SJCRH30 (cell line): ENCODE measurements at regions not wholly inside any gene's neighbourhood (a gene's known extent, or its start where the extent isn't known, plus 50 kb on each side); places are given as distances from the start of the nearest gene placed in this dataset.

Experiments
- DNase-seq, 2 experiments: peaks; one replicate each; pipeline ENCODE4 v3.0.0-alpha.2; 2015 to 2020
- H3K27ac ChIP-seq: fragments of 250-450 bp; sonication (Bioruptor Pico); 2 replicates; pipeline ENCODE4 v1.5.1; 2020; ENCODE audit warnings: mild to moderate bottlenecking, moderate library complexity
- H3K27me3 ChIP-seq: fragments of 250-450 bp; sonication (Bioruptor Pico); 2 replicates; pipeline ENCODE4 v1.5.1; 2020; ENCODE audit warnings: mild to moderate bottlenecking, moderate library complexity
- H3K36me3 ChIP-seq: fragments of 250-450 bp; sonication (Bioruptor Pico); 2 replicates; pipeline ENCODE4 v1.5.1; 2020; ENCODE audit warnings: mild to moderate bottlenecking, moderate library complexity
- H3K4me1 ChIP-seq: fragments of 250-450 bp; sonication (Bioruptor Pico); 2 replicates; pipeline ENCODE4 v1.5.1; 2020; ENCODE audit warnings: mild to moderate bottlenecking, moderate library complexity
- H3K4me3 ChIP-seq: fragments of 250-450 bp; sonication (Bioruptor Pico); 2 replicates; pipeline ENCODE4 v1.5.1; 2020; ENCODE audit warnings: mild to moderate bottlenecking, moderate library complexity
- H3K9me3 ChIP-seq: fragments of 250-450 bp; sonication (Bioruptor Pico); replicated peaks from 2 replicates; pipeline ENCODE4 v1.5.1; 2020; ENCODE audit warnings: mild to moderate bottlenecking, moderate library complexity

- H3K36me3 ChIP-seq, result no peaks in the 10 kb centered on the region
- no peak for DNase-seq
- H3K9me3 ChIP-seq, result no peaks in the 10 kb centered on the region
- no peak overlapping the region for H3K27ac ChIP-seq
- no peaks in the 10 kb centered on the region for H3K27me3 ChIP-seq
- H3K4me3 ChIP-seq, result no peak overlapping the region
- H3K4me1 ChIP-seq, result no peaks in the 10 kb centered on the region
Measured at GRCh38 chr10:36716291-36716690, 409.1 kb upstream of the ANKRD30A start.

- H3K36me3 ChIP-seq, result no peaks in the 10 kb centered on the region
- H3K4me3 ChIP-seq, result no peak overlapping the region
- no peak overlapping the region for H3K27ac ChIP-seq
- no peaks in the 10 kb centered on the region for H3K4me1 ChIP-seq
- no peak for DNase-seq
- no peaks in the 10 kb centered on the region for H3K27me3 ChIP-seq
- no peaks in the 10 kb centered on the region for H3K9me3 ChIP-seq
Measured at GRCh38 chr10:36712695-36713094, 412.7 kb upstream of the ANKRD30A start.

- Histone ChIP-seq H3K4me3 (no peak overlapping the region), H3K27me3 (no peaks in the 10 kb centered on the region), H3K27ac (no peak overlapping the region), H3K36me3 (no peaks in the 10 kb centered on the region), H3K4me1 (no peaks in the 10 kb centered on the region), H3K9me3 (no peaks in the 10 kb centered on the region)
- DNase-seq, result no peak
Measured at GRCh38 chr10:36711361-36711760, 414.0 kb upstream of the ANKRD30A start.

GRCh38 chr10:36704124-36704523, 421.3 kb upstream of the ANKRD30A start:
- H3K9me3 ChIP-seq, result no peaks in the 10 kb centered on the region
- no peak overlapping the region for H3K27ac ChIP-seq
- H3K36me3 ChIP-seq, result no peaks in the 10 kb centered on the region
- H3K4me1 ChIP-seq, result no peaks in the 10 kb centered on the region
- H3K27me3 ChIP-seq, result no peaks in the 10 kb centered on the region
- DNase-seq, result no peak
- no peak overlapping the region for H3K4me3 ChIP-seq

- H3K4me3 ChIP-seq, result no peak overlapping the region
- no peaks in the 10 kb centered on the region for H3K36me3 ChIP-seq
- H3K27me3 ChIP-seq, result no peaks in the 10 kb centered on the region
- no peak for DNase-seq
- no peak overlapping the region for H3K27ac ChIP-seq
- no peaks in the 10 kb centered on the region for H3K9me3 ChIP-seq
- no peaks in the 10 kb centered on the region for H3K4me1 ChIP-seq
Measured at GRCh38 chr10:36703179-36703578, 422.2 kb upstream of the ANKRD30A start.

GRCh38 chr10:36700123-36700522, 425.3 kb upstream of the ANKRD30A start:
- no peaks in the 10 kb centered on the region for H3K36me3 ChIP-seq
- no peak overlapping the region for H3K4me3 ChIP-seq
- no peak for DNase-seq
- H3K27ac ChIP-seq, result no peak overlapping the region
- H3K9me3 ChIP-seq, result no peaks in the 10 kb centered on the region
- H3K27me3 ChIP-seq, result no peaks in the 10 kb centered on the region
- H3K4me1 ChIP-seq, result no peaks in the 10 kb centered on the region

- H3K27ac ChIP-seq, result no peak overlapping the region
- no peaks in the 10 kb centered on the region for H3K4me1 ChIP-seq
- no peaks in the 10 kb centered on the region for H3K27me3 ChIP-seq
- no peaks in the 10 kb centered on the region for H3K9me3 ChIP-seq
- H3K36me3 ChIP-seq, result no peaks in the 10 kb centered on the region
- DNase-seq, result no peak
- no peak overlapping the region for H3K4me3 ChIP-seq
Measured at GRCh38 chr10:36692759-36693158, 432.6 kb upstream of the ANKRD30A start.

- Histone ChIP-seq H3K4me3 (no peak overlapping the region), H3K36me3 (no peaks in the 10 kb centered on the region), H3K27me3 (no peaks in the 10 kb centered on the region), H3K4me1 (no peaks in the 10 kb centered on the region), H3K9me3 (no peaks in the 10 kb centered on the region), H3K27ac (no peak overlapping the region)
- DNase-seq, result no peak
Measured at GRCh38 chr10:36688717-36689116, 436.7 kb upstream of the ANKRD30A start.

GRCh38 chr10:36683421-36683820, 442.0 kb upstream of the ANKRD30A start:
- no peak for DNase-seq
- no peaks in the 10 kb centered on the region for H3K4me1 ChIP-seq
- no peaks in the 10 kb centered on the region for H3K36me3 ChIP-seq
- no peaks in the 10 kb centered on the region for H3K27me3 ChIP-seq
- no peaks in the 10 kb centered on the region for H3K9me3 ChIP-seq
- H3K4me3 ChIP-seq, result no peak overlapping the region
- H3K27ac ChIP-seq, result no peak overlapping the region

GRCh38 chr10:36681751-36682632, 443.4 kb upstream of the ANKRD30A start:
- H3K9me3 ChIP-seq, result no peaks in the 10 kb centered on the region
- no peaks in the 10 kb centered on the region for H3K36me3 ChIP-seq
- peak in 1 of 2 experiments; percentile 6 for DNase-seq
- H3K27me3 ChIP-seq, result no peaks in the 10 kb centered on the region
- H3K27ac ChIP-seq, result no peak overlapping the region
- no peak overlapping the region for H3K4me3 ChIP-seq
- H3K4me1 ChIP-seq, result no peaks in the 10 kb centered on the region

- H3K4me3 ChIP-seq, result no peak overlapping the region
- no peaks in the 10 kb centered on the region for H3K9me3 ChIP-seq
- no peaks in the 10 kb centered on the region for H3K27me3 ChIP-seq
- no peak for DNase-seq
- no peaks in the 10 kb centered on the region for H3K4me1 ChIP-seq
- no peak overlapping the region for H3K27ac ChIP-seq
- no peaks in the 10 kb centered on the region for H3K36me3 ChIP-seq
Measured at GRCh38 chr10:36679554-36679953, 445.8 kb upstream of the ANKRD30A start.

GRCh38 chr10:36677431-36677768, 448.0 kb upstream of the ANKRD30A start:
- Histone ChIP-seq H3K27me3 (no peaks in the 10 kb centered on the region), H3K27ac (no peak overlapping the region), H3K4me3 (no peak overlapping the region), H3K36me3 (no peaks in the 10 kb centered on the region), H3K4me1 (no peaks in the 10 kb centered on the region), H3K9me3 (no peaks in the 10 kb centered on the region)
- no peak for DNase-seq

GRCh38 chr10:36676756-36677430, 448.5 kb upstream of the ANKRD30A start:
- Histone ChIP-seq H3K9me3 (no peaks in the 10 kb centered on the region), H3K36me3 (no peaks in the 10 kb centered on the region), H3K4me3 (no peak overlapping the region), H3K27ac (no peak overlapping the region), H3K27me3 (no peaks in the 10 kb centered on the region), H3K4me1 (no peaks in the 10 kb centered on the region)
- no peak for DNase-seq

GRCh38 chr10:36676321-36676720, 449.1 kb upstream of the ANKRD30A start:
- Histone ChIP-seq H3K9me3 (no peaks in the 10 kb centered on the region), H3K27ac (no peak overlapping the region), H3K36me3 (no peaks in the 10 kb centered on the region), H3K4me3 (no peak overlapping the region), H3K4me1 (no peaks in the 10 kb centered on the region), H3K27me3 (no peaks in the 10 kb centered on the region)
- no peak for DNase-seq

GRCh38 chr10:36675458-36675880, 449.9 kb upstream of the ANKRD30A start:
- no peak overlapping the region for H3K4me3 ChIP-seq
- no peaks in the 10 kb centered on the region for H3K4me1 ChIP-seq
- no peaks in the 10 kb centered on the region for H3K27me3 ChIP-seq
- no peak overlapping the region for H3K27ac ChIP-seq
- H3K36me3 ChIP-seq, result no peaks in the 10 kb centered on the region
- no peak for DNase-seq
- no peaks in the 10 kb centered on the region for H3K9me3 ChIP-seq

- H3K27me3 ChIP-seq, result no peaks in the 10 kb centered on the region
- H3K9me3 ChIP-seq, result no peaks in the 10 kb centered on the region
- no peak overlapping the region for H3K27ac ChIP-seq
- no peak for DNase-seq
- H3K36me3 ChIP-seq, result no peaks in the 10 kb centered on the region
- no peaks in the 10 kb centered on the region for H3K4me1 ChIP-seq
- H3K4me3 ChIP-seq, result no peak overlapping the region
Measured at GRCh38 chr10:36671607-36672006, 453.8 kb upstream of the ANKRD30A start.
